Hematopoietic multipotent progenitor cell treated with erythropoietin and hydrocortisone succinate and interleukin-3 and kit ligand, for 17 days (in vitro differentiated cells): ENCODE measurements at regions not wholly inside any gene's neighbourhood (a gene's known extent, or its start where the extent isn't known, plus 50 kb on each side); places are given as distances from the start of the nearest gene placed in this dataset.
"Not testable (repeated sequence)": the region's sequence is repeated elsewhere in the genome, so short reads cannot be mapped to it uniquely, and the experiment has no call there.

Experiments used
- DNase-seq: peaks from one replicate; pipeline ENCODE4 v3.0.0-alpha.2; 2015; ENCODE audit warnings: low spot score

- DNase-seq, result no peak
Measured at GRCh38 chr6:9195322-9195721, 760.0 kb upstream of the SLC35B3 start.

- no peak for DNase-seq
Measured at GRCh38 chr6:9192405-9192909, 757.1 kb upstream of the SLC35B3 start.

GRCh38 chr6:9186148-9186547 is 750.8 kb upstream of the SLC35B3 start:
- DNase-seq, result no peak

DNA sequence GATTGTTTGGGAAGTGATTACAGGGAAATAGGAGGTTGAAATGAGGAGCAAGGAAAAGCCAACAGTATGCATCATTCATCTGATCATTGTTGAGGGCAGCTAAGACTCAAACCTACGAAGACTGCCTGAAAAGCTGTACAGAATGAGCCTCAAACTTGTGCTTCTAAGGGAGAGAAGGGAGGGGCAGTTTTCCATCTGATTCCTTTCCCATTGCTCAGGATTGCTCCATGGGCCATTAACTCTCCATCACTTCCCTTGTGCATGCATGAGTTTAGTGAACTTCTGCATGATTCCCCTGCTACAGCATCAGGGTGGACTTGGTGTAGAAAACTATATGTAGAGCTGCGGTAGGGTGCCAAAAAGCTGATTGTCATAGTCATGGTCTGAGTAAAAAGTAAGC is 742.7 kb upstream of the SLC35B3 start:
- DNase-seq, result no peak

DNA sequence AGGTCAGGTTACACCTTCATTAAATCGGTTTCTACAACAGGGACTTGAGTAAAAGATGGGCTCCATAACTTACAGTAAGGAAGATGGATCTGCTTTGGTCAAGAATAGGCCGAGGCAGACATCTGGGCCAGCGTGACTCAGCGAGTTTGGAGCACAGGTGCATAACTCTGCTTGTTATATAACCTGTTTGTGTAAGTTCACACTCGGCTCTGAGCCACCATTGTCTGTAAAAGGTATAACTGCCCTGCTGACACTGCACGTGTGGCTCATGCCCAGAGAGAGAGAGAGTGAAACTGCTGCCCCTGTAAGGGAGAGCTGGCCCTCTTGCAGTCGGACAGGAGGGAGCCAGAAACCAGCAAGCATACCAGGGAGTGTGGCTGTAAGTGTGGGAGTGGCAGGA is 737.9 kb upstream of the SLC35B3 start:
- no peak for DNase-seq

GRCh38 chr6:9172096-9172495 is 736.8 kb upstream of the SLC35B3 start:
- no peak for DNase-seq

DNA sequence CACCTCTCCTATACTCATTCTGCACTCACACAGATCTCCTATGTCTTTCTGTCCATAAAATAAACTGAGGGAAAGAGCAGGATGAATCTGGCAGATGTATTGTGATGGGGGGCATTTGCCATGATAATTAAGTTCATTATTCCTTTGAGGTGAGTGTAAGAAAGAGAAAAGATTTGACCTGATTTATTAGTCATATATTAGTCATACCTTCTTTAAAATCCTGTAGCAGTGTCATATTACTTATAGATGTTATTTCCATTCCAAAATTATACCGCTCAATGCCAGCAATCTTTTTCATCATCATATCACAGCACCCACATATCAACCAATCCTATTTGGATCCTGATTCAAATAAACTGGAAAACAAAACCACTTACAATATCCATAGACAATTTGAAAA is 733.3 kb upstream of the SLC35B3 start:
- no peak for DNase-seq

DNA sequence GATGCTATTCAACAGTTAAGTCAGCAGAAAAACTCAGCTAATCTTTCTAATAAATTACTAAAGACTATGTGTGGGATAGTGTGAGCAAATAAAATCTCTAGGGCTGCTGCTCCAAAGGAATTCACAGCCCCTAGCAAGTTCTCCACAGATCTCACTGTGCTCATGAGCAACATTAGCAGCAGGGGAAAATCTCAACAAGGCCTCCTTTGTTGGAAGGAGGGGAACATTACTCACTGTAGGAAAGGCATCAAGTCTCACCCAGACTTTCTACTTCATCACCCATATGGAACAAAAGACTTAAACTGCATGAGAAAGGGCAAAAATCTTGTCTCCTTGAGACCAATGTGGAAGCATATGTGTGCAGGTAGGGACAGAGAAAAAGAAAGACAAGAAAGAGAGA is 726.4 kb upstream of the SLC35B3 start:
- no peak for DNase-seq

DNA sequence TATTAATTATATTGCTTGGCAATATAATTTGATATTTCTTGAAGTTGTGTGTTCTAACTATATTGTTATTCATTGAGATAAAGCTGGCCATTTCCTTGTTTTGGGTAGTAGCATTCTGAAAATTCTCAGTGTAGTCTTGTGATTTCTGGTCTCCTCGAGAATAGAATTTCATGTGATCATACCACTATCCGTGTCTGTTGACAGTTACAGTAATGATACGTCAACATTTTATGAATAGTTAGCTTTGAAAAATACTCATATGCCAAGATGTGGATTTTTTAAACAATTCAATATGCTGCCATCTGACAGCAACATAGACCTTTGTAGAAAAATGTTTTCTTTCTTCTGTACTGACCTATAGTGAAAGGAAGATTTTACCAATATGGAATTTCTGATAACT is 723.7 kb upstream of the SLC35B3 start:
- no peak for DNase-seq

DNA sequence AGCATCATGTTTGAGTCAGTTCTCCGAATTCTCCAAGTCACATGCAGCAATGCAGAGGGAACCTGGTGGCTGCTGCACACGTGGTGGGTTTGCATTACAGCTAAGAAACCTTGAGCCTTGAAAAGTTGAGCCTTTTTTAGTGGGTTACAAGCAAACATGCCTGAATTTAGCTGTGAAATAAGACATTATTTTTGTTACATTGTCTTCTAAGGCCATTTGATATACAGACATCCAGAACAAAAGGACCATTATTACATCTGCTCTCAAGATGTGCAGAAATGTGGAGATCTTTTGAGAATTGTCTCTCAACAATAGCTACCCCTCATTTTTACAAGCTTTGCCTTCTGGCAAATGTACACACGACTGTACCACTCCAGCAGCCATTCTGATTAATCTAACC is 720.5 kb upstream of the SLC35B3 start:
- DNase-seq, result no peak

- DNase-seq, result no peak
Measured at GRCh38 chr6:9143140-9143539, 707.8 kb upstream of the SLC35B3 start.

DNA sequence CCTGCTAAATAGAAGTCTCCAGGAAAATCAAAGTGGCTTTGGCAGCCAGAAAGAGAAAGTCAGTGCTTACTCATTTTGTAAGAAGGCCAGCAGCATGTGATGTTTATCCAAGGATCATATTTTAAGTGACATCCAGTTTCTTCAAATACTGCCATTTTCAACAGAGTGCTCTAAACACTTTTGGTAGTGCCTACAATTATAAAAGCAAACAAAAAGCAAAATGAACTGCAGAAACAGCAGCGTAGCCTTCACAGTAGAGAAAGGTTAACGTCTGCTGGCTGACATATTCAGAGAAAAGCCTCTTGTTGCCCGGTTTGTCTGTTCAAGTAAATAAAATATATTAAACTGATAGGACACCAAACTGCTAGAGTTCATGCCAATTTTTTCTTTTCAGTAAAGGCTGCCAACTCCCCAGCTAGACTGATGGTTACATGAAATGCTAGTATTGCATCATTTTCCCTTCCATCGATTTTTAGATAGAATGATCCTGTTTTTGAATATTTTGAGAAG is 705.7 kb upstream of the SLC35B3 start:
- DNase-seq, result no peak

DNA sequence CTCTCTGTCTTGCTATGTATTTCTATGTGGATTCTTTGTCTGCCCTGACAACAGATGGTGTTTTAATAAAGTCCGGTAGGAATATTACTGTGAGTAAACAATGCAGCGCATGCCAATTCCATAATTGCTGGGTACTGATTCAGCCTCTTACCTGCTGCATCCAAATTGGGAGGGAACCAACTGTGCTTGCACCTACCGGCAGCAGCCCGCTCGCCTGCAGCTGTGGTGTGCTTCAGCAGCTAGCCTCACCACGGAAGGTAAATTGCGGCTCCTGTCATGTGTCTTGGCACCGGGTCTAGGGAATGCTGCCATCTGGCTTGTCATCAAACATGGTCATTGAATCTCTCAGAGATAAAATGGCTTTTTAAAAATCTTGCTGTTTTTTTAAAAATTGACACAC is 704.8 kb upstream of the SLC35B3 start:
- no peak for DNase-seq

DNA sequence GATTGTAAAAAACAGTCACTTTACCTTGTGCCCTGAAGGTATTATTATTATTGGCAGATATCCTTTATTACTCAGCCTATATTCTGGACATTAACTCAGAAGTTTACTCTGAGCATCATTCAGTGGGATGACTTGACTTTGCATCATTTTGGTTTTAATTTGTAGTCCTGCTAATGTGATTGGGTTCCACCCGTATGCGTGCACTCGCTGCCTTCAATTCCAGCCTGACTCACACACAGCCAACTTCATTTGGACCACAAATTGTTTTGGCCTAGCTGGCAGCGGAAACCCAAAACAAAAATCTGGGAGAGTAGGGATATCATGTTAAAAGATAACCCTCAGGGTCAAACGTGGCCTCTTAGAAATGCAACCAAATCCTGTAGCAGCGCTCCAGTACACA is 704.4 kb upstream of the SLC35B3 start:
- no peak for DNase-seq

- DNase-seq, result no peak
Measured at GRCh38 chr6:9138936-9139335, 703.6 kb upstream of the SLC35B3 start.

- DNase-seq, result no peak
Measured at GRCh38 chr6:9136141-9136822, 700.9 kb upstream of the SLC35B3 start.

GRCh38 chr6:9131616-9132015 is 696.3 kb upstream of the SLC35B3 start:
- no peak for DNase-seq

DNA sequence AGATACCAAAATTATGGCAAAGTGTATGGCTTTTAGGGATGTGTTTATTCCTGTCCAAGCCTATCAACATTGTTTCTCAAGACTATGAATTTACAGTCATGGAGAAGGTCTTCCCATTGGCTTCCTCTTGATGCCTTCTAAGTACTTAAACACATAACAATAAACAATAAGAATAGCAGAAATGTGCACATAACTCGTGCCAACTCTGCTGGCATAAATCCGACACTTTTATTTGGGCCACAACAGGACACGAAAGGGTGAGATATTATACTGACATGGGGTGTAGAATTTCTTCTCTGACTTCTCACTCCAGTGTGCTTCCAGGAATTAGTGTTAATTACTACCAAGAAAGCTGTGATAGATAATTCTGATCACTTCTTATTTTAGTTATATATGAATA is 695.9 kb upstream of the SLC35B3 start:
- DNase-seq, result no peak

DNA sequence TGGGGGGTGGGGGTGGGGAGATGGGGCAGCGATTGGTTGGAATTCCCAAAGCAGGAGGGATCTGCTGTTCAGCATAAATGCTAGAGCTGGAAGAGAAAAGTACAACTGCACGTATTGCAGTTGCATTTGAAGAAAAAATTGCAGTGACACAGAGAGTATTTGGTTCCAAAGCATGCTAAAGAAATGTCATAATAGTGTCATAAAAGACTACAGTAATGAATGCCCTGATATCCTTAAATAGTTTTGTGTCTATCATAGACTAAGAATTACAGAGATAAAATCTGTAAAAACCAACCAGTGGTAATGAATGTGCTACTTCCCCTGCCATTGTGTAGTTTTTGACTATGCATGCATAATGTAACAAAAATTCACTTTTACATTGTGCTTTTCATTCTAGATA is 693.6 kb upstream of the SLC35B3 start:
- no peak for DNase-seq

DNA sequence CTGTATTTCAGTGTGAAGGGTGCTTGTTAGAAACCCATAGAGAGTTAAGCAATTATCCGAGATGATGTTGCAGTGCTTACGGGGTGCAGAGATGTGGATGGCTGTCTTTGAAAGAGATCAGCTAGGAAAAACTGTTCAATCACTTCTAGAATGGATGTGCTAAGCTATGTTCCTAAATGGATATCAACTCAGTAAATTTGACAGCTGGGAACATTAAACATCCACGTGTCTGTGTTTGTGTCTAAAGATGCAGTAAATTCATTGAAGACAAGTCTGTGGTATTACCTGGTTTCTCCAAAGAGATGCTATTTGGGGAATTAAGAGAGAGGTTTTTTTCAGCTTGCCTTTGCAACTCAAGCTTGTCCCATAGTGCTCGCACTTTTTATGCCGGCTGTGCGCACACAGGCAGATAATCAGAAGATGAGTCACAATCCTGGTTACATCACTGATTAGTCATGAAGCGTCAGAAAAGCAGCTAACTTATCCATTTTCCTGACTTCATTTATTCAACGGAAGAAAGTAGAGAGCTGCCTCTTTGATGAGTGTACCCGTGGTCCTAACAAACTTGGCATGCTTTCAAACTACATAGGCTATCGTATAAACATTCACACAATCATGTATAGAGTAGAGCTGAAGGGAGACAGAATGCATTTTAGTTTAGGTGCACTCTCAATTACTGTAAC is 691.7 kb upstream of the SLC35B3 start:
- DNase-seq, result no peak

DNA sequence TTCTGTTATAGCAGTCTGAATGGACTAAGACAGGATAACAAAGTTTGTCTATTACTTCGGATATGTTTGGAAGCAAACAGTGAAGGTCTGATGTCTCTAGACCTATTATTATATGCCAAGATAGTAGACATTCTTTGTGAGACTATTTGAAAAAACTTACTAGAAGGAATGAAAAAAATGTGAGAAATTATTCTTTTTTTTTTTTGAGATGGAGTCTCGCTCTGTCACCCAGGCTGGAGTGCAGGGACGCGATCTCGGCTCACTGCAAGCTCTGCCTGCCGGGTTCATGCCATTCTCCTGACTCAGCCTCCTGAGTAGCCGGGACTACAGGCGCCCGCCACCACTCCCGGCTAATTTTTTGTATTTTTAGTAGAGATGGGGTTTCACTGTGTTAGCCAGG is 690.7 kb upstream of the SLC35B3 start:
- not testable (repeated sequence) for DNase-seq

GRCh38 chr6:9121549-9121948 is 686.2 kb upstream of the SLC35B3 start:
- DNase-seq, result no peak

GRCh38 chr6:9116026-9116425 is 680.7 kb upstream of the SLC35B3 start:
- no peak for DNase-seq

- DNase-seq, result no peak
Measured at GRCh38 chr6:9112544-9112943, 677.2 kb upstream of the SLC35B3 start.
